ENCODE measurements at regions not wholly inside any gene's neighbourhood (a gene's known extent, or its start where the extent isn't known, plus 50 kb on each side); places are given as distances from the start of the nearest gene placed in this dataset.
"Not testable (repeated sequence)": the region's sequence is repeated elsewhere in the genome, so short reads cannot be mapped to it uniquely, and the experiment has no call there.

GRCh38 chr10:108556186-108556585 is 1367.1 kb downstream of the XPNPEP1 start:
- Histone ChIP-seq H3K36me3 (ENCODE audit: control insufficient read depth, insufficient read depth, low read length) (no peaks in the 10 kb centered on the region), H3K4me3 (replicated peaks in 1 of 4; ENCODE audit: control extremely low read depth in 1 of 4, insufficient read depth in 1 of 4, low read depth in 3 of 4, low read length in 4 of 4) (no peak overlapping the region), H4K20me1 (ENCODE audit: control insufficient read depth, extremely low read depth, insufficient read depth, low read length) (no peaks in the 10 kb centered on the region), H3K4me1 (ENCODE audit: control insufficient read depth, extremely low read depth, insufficient read depth, low read length) (no peaks in the 10 kb centered on the region), H3K9ac (ENCODE audit: insufficient read depth, low read length) (no peak overlapping the region), H2AFZ (ENCODE audit: low read length) (no peak overlapping the region), H3K79me2 (ENCODE audit: control insufficient read depth, insufficient read depth, low read length) (no peaks in the 10 kb centered on the region), H3K9me3 (ENCODE audit: control insufficient read depth, insufficient read depth, low read depth, low read length) (no peaks in the 10 kb centered on the region), H3K27ac (ENCODE audit: insufficient read depth, low read length) (no peak overlapping the region), H3K27me3 (ENCODE audit: control insufficient read depth, insufficient read depth, low read length) (no peaks in the 10 kb centered on the region), H3K4me2 (ENCODE audit: extremely low read depth, insufficient read depth, low read length) (no peak overlapping the region)
- TF ChIP-seq, protein P1, sequence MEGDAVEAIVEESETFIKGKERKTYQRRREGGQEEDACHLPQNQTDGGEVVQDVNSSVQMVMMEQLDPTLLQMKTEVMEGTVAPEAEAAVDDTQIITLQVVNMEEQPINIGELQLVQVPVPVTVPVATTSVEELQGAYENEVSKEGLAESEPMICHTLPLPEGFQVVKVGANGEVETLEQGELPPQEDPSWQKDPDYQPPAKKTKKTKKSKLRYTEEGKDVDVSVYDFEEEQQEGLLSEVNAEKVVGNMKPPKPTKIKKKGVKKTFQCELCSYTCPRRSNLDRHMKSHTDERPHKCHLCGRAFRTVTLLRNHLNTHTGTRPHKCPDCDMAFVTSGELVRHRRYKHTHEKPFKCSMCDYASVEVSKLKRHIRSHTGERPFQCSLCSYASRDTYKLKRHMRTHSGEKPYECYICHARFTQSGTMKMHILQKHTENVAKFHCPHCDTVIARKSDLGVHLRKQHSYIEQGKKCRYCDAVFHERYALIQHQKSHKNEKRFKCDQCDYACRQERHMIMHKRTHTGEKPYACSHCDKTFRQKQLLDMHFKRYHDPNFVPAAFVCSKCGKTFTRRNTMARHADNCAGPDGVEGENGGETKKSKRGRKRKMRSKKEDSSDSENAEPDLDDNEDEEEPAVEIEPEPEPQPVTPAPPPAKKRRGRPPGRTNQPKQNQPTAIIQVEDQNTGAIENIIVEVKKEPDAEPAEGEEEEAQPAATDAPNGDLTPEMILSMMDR (conservative IDR thresholded peaks at IDR 0.05 in 1 of 2, IDR thresholded peaks at IDR 0.05 in 1 of 2; ENCODE audit: low read depth in 1 of 2, low read length in 2 of 2): no peak
- TF ChIP-seq EZH2 (IDR thresholded peaks at IDR 0.05; ENCODE audit: low read length, missing control alignments): no peak
- peak in 1 of 2 donors; percentile 24 for DNase-seq (ENCODE audit: low read depth in 2 of 2)

GRCh38 chr10:108545921-108546320 is 1377.4 kb downstream of the XPNPEP1 start:
- no peak overlapping the region for H3K27ac ChIP-seq (ENCODE audit: insufficient read depth, low read length)
- H3K27me3 ChIP-seq (ENCODE audit: control insufficient read depth, insufficient read depth, low read length): no peaks in the 10 kb centered on the region
- no peaks in the 10 kb centered on the region for H3K79me2 ChIP-seq (ENCODE audit: control insufficient read depth, insufficient read depth, low read length)
- H3K4me3 ChIP-seq (replicated peaks in 1 of 4; ENCODE audit: control extremely low read depth in 1 of 4, insufficient read depth in 1 of 4, low read depth in 3 of 4, low read length in 4 of 4): no peak overlapping the region
- no peaks in the 10 kb centered on the region for H3K36me3 ChIP-seq (ENCODE audit: control insufficient read depth, insufficient read depth, low read length)
- TF ChIP-seq EZH2 (IDR thresholded peaks at IDR 0.05; ENCODE audit: low read length, missing control alignments): no peak
- TF ChIP-seq, protein P1 (conservative IDR thresholded peaks at IDR 0.05 in 1 of 2, IDR thresholded peaks at IDR 0.05 in 1 of 2; ENCODE audit: low read depth in 1 of 2, low read length in 2 of 2): no peak
- H3K4me1 ChIP-seq (ENCODE audit: control insufficient read depth, extremely low read depth, insufficient read depth, low read length): no peaks in the 10 kb centered on the region
- H3K9me3 ChIP-seq (ENCODE audit: control insufficient read depth, insufficient read depth, low read depth, low read length): no peaks in the 10 kb centered on the region
- H3K9ac ChIP-seq (ENCODE audit: insufficient read depth, low read length): no peak overlapping the region
- H4K20me1 ChIP-seq (ENCODE audit: control insufficient read depth, extremely low read depth, insufficient read depth, low read length): no peaks in the 10 kb centered on the region
- DNase-seq (ENCODE audit: low read depth in 2 of 2): no peak
- H3K4me2 ChIP-seq (ENCODE audit: extremely low read depth, insufficient read depth, low read length): no peak overlapping the region
- H2AFZ ChIP-seq (ENCODE audit: low read length): no peak overlapping the region

- peak; percentile 42 to 43 for DNase-seq (ENCODE audit: low read depth in 2 of 2)
- H3K4me3 ChIP-seq (replicated peaks in 1 of 4; ENCODE audit: control extremely low read depth in 1 of 4, insufficient read depth in 1 of 4, low read depth in 3 of 4, low read length in 4 of 4): no peak overlapping the region
- H3K4me2 ChIP-seq (ENCODE audit: extremely low read depth, insufficient read depth, low read length): no peak overlapping the region
- H4K20me1 ChIP-seq (ENCODE audit: control insufficient read depth, extremely low read depth, insufficient read depth, low read length): no peaks in the 10 kb centered on the region
- H3K27me3 ChIP-seq (ENCODE audit: control insufficient read depth, insufficient read depth, low read length): no peaks in the 10 kb centered on the region
- no peak overlapping the region for H2AFZ ChIP-seq (ENCODE audit: low read length)
- H3K9me3 ChIP-seq (ENCODE audit: control insufficient read depth, insufficient read depth, low read depth, low read length): no peaks in the 10 kb centered on the region
- no peaks in the 10 kb centered on the region for H3K79me2 ChIP-seq (ENCODE audit: control insufficient read depth, insufficient read depth, low read length)
- TF ChIP-seq EZH2 (IDR thresholded peaks at IDR 0.05; ENCODE audit: low read length, missing control alignments): no peak
- TF ChIP-seq, protein P1 (conservative IDR thresholded peaks at IDR 0.05 in 1 of 2, IDR thresholded peaks at IDR 0.05 in 1 of 2; ENCODE audit: low read depth in 1 of 2, low read length in 2 of 2): peak; percentile 88 to 93
- no peaks in the 10 kb centered on the region for H3K36me3 ChIP-seq (ENCODE audit: control insufficient read depth, insufficient read depth, low read length)
- H3K9ac ChIP-seq (ENCODE audit: insufficient read depth, low read length): no peak overlapping the region
- H3K4me1 ChIP-seq (ENCODE audit: control insufficient read depth, extremely low read depth, insufficient read depth, low read length): no peaks in the 10 kb centered on the region
- H3K27ac ChIP-seq (ENCODE audit: insufficient read depth, low read length): no peak overlapping the region
These were observed 1378.7 kb downstream of the XPNPEP1 start for GRCh38 chr10:108544500-108545120.

DNA sequence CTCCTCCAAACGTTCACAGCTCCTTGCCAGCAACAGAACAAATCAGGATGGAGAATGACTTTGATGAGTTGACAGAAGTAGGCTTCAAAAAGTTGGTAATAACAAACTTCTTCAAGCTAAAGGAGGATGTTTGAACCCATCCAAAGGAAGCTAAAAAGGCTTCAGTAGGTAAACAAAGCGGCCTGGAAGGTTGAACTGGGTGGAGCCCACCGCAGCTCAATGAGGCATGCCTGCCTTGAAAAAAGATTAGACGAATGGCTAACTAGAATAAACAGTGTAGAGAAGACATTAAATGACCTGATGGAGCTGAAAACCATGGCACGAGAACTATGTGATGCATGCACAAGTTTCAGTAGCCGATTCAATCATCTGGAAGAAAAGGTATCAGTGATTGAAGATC is 1369.0 kb upstream of the SORCS1 start:
- not testable (repeated sequence) for DNase-seq (ENCODE audit: low read depth in 2 of 2); H3K4me1 ChIP-seq (ENCODE audit: control insufficient read depth, extremely low read depth, insufficient read depth, low read length); H3K9ac ChIP-seq (ENCODE audit: insufficient read depth, low read length)

More for the DNA sequence above, 1369.0 kb upstream of the SORCS1 start:
- not testable (repeated sequence) for H3K36me3 ChIP-seq (ENCODE audit: control insufficient read depth, insufficient read depth, low read length); H2AFZ ChIP-seq (ENCODE audit: low read length); H3K27me3 ChIP-seq (ENCODE audit: control insufficient read depth, insufficient read depth, low read length); H3K4me3 ChIP-seq (replicated peaks in 1 of 4; ENCODE audit: control extremely low read depth in 1 of 4, insufficient read depth in 1 of 4, low read depth in 3 of 4, low read length in 4 of 4); H4K20me1 ChIP-seq (ENCODE audit: control insufficient read depth, extremely low read depth, insufficient read depth, low read length); H3K4me2 ChIP-seq (ENCODE audit: extremely low read depth, insufficient read depth, low read length); H3K79me2 ChIP-seq (ENCODE audit: control insufficient read depth, insufficient read depth, low read length); H3K27ac ChIP-seq (ENCODE audit: insufficient read depth, low read length); H3K9me3 ChIP-seq (ENCODE audit: control insufficient read depth, insufficient read depth, low read depth, low read length)

Measured in fibroblast of lung (primary cell).